Liver (tissue), 8 donors: ENCODE measurements at regions not wholly inside any gene's neighbourhood (a gene's known extent, or its start where the extent isn't known, plus 50 kb on each side); places are given as distances from the start of the nearest gene placed in this dataset.

ENCODE experiments used
- DNase-seq: peaks from one replicate; pipeline ENCODE4 v3.0.0-alpha.2; 2017; ENCODE audit warnings: low spot score
- H3K27ac ChIP-seq, 2 donors: one replicate each; pipeline ENCODE4 v1.7.0; 2013; ENCODE audit warnings: inconsistent platforms in 2 of 2, low read length in 2 of 2, control low read depth in 1 of 2, low read depth in 1 of 2, mild to moderate bottlenecking in 1 of 2
- H3K27me3 ChIP-seq, 4 donors: one replicate each; pipeline versions ENCODE4 v1.6.1 to v1.7.0; 2013; ENCODE audit warnings: low read length in 3 of 4, inconsistent platforms in 1 of 4, mild to moderate bottlenecking in 1 of 4, moderate library complexity in 1 of 4; ENCODE audit not compliant: control insufficient read depth in 4 of 4, insufficient read depth in 4 of 4
- H3K36me3 ChIP-seq, 4 donors: one replicate each; pipeline versions ENCODE4 v1.6.1 to v1.7.0; 2013; ENCODE audit warnings: low read length in 3 of 4, mild to moderate bottlenecking in 3 of 4, low read depth in 1 of 4, moderate library complexity in 1 of 4; ENCODE audit not compliant: control insufficient read depth in 4 of 4, insufficient read depth in 3 of 4
- H3K4me1 ChIP-seq, 4 donors: one replicate each; pipeline versions ENCODE4 v1.6.1 to v1.7.0; 2013; ENCODE audit warnings: low read length in 3 of 4, mild to moderate bottlenecking in 3 of 4, moderate library complexity in 1 of 4; ENCODE audit not compliant: control insufficient read depth in 4 of 4, insufficient read depth in 4 of 4
- H3K4me3 ChIP-seq, 3 donors: one replicate each; pipeline versions ENCODE4 v1.6.1 to v1.7.0; 2013; ENCODE audit warnings: low read length in 3 of 3, control low read depth in 1 of 3, low read depth in 1 of 3, mild to moderate bottlenecking in 1 of 3
- H3K9ac ChIP-seq, 2 donors: one replicate each; pipeline ENCODE4 v1.7.0; 2013; ENCODE audit warnings: low read length in 2 of 2, mild to moderate bottlenecking in 2 of 2, moderate library complexity in 2 of 2, control low read depth in 1 of 2, low read depth in 1 of 2
- H3K9me3 ChIP-seq, 4 donors: one replicate each; pipeline versions ENCODE4 v1.6.1 to v1.7.0; 2013; ENCODE audit warnings: low read length in 3 of 4; ENCODE audit not compliant: control insufficient read depth in 4 of 4
- EGR1 ChIP-seq, 2 donors: IDR thresholded peaks; 2 replicates each; pipeline ENCODE4 v1.6.1; 2016 to 2018; ENCODE audit warnings: antibody characterized with exemption in 2 of 2, low read depth in 2 of 2
- FOXA1 ChIP-seq: IDR thresholded peaks from 2 replicates; pipeline ENCODE4 v1.6.1; 2016; ENCODE audit warnings: antibody characterized with exemption
- FOXA2 ChIP-seq: IDR thresholded peaks from 2 replicates; pipeline ENCODE4 v1.6.1; 2016; ENCODE audit warnings: antibody characterized with exemption
- HNF4A ChIP-seq, 2 donors: conservative IDR thresholded peaks; 2 replicates each; pipeline ENCODE4 v1.6.1; 2016; ENCODE audit warnings: antibody characterized with exemption in 2 of 2, mild to moderate bottlenecking in 2 of 2
- HNF4G ChIP-seq: IDR thresholded peaks from 2 replicates; pipeline ENCODE4 v1.6.1; 2016; ENCODE audit warnings: antibody characterized with exemption
- JUND ChIP-seq, 2 donors: IDR thresholded peaks; 2 replicates each; pipeline ENCODE4 v1.6.1; 2016; ENCODE audit warnings: antibody characterized with exemption in 2 of 2
- NR2F2 ChIP-seq: IDR thresholded peaks from 2 replicates; pipeline ENCODE4 v1.6.1; 2016; ENCODE audit warnings: antibody characterized with exemption
- RAD21 ChIP-seq, 2 donors: IDR thresholded peaks; 2 replicates each; pipeline ENCODE4 v1.6.1; 2016; ENCODE audit warnings: antibody characterized with exemption in 2 of 2, mild to moderate bottlenecking in 2 of 2
- RXRA ChIP-seq, 2 donors: IDR thresholded peaks; 2 replicates each; pipeline ENCODE4 v1.6.1; 2017 to 2018; ENCODE audit warnings: antibody characterized with exemption in 2 of 2, mild to moderate bottlenecking in 1 of 2
- SP1 ChIP-seq: IDR thresholded peaks from 2 replicates; pipeline ENCODE4 v1.6.1; 2018; ENCODE audit warnings: antibody characterized with exemption, mild to moderate bottlenecking
- TAF1 ChIP-seq: conservative IDR thresholded peaks from 2 replicates; pipeline ENCODE4 v1.6.1; 2016; ENCODE audit warnings: antibody characterized with exemption, mild to moderate bottlenecking
- YY1 ChIP-seq: IDR thresholded peaks from 2 replicates; pipeline ENCODE4 v1.6.1; 2016; ENCODE audit warnings: antibody characterized with exemption, mild to moderate bottlenecking
- WGBS: extraction: QIAGEN DNeasy Blood & Tissue Kit; methylation state at CpG from one replicate; pipeline ENCODE4 v1.1.7; 2013; 5-methylcytosine and 5-hydroxymethylcytosine counted together
- TF ChIP-seq, protein P1 (sequence below): fragments of 150-350 bp; IDR thresholded peaks from 2 replicates; pipeline ENCODE4 v1.5.1; 2017; ENCODE audit warnings: improper control_type of control experiment, low read depth, low read length; ENCODE audit not compliant: missing input control
- TF ChIP-seq, protein P2 (sequence below): IDR thresholded peaks from 2 replicates; pipeline ENCODE4 v1.6.1; 2016; ENCODE audit warnings: antibody characterized with exemption
- TF ChIP-seq, protein P3 (sequence below): IDR thresholded peaks from 2 replicates; pipeline ENCODE4 v1.6.1; 2016; ENCODE audit warnings: antibody characterized with exemption, mild to moderate bottlenecking
- TF ChIP-seq, protein P4 (sequence below): IDR thresholded peaks from 2 replicates; pipeline ENCODE4 v1.6.1; 2016; ENCODE audit warnings: antibody characterized with exemption
- TF ChIP-seq, protein P5 (sequence below): IDR thresholded peaks from 2 replicates; pipeline ENCODE4 v1.6.1; 2016; ENCODE audit warnings: antibody characterized with exemption
- donor health status: healthy.
- donor health status: healthy.
- donor health status: healthy.
- donor health status: healthy.
- donor health status: healthy.

DNA sequence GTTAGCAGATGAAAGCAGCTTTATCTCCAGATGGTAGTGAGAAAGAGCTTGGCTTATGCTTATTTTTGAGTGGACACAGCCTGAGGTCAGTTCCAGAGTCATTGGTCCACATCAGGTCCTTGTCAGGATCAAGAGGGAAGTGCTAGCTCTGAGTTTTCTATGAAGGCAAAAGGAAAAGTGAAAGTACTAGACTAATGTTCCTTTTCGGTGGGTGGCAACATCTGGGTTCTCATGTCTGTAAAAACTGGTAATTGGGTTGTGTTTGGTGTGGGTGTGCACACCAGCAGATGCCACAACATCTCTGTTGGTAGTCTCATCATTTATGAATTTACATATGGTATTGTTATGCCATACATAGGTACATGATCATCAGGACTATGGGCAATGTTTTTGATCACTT, 210.5 kb downstream of the PWWP3B start (continued):
- TF ChIP-seq HNF4A (conservative IDR thresholded peaks at IDR 0.05), result no peak

DNA sequence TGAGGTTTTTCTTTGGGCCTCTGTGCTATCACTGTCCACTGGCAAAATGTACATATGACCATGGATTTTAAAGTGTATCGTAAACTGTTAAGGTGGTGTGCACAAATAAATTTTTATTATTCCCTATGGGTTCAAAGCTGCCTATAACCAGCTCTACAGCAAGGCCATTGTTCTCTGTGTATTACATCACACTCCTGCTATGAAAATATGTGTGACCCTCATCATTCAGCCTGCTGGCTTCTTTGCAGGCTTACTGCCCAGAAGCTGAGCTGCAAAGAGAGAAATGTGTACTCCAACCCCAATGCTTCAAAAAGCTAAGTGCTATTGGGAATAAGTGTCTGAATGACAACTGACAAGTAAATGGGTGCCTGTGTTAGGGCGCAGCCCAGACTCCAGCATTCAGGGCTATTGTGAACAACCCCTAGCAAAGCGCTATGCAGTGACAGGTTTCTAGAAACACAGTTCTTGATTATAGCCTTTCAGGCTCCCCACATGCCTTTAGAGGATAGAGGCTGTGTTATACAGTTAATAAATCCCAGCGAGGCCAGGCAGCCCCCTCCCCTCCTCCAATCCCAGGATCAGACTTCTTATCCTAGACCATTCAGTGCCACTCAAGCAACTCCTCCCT, 220.4 kb upstream of the RADX start:
- no peak overlapping the region for H3K4me3 ChIP-seq
- WGBS, result 84% methylated on average over 4 of the region's 4 CpGs
- H3K27ac ChIP-seq, result no peak overlapping the region
- H3K9me3 ChIP-seq, result no peaks in the 10 kb centered on the region
- no peaks in the 10 kb centered on the region for H3K4me1 ChIP-seq
- DNase-seq, result no peak
- no peak overlapping the region for H3K9ac ChIP-seq
- no peaks in the 10 kb centered on the region for H3K36me3 ChIP-seq
- H3K27me3 ChIP-seq, result peaks cover 0 to 5% (median 0%) of the 10 kb centered on the region in 4 donors
- TF ChIP-seq FOXA1 (no peak), TAF1 (no peak)
- TF ChIP-seq, protein P1, sequence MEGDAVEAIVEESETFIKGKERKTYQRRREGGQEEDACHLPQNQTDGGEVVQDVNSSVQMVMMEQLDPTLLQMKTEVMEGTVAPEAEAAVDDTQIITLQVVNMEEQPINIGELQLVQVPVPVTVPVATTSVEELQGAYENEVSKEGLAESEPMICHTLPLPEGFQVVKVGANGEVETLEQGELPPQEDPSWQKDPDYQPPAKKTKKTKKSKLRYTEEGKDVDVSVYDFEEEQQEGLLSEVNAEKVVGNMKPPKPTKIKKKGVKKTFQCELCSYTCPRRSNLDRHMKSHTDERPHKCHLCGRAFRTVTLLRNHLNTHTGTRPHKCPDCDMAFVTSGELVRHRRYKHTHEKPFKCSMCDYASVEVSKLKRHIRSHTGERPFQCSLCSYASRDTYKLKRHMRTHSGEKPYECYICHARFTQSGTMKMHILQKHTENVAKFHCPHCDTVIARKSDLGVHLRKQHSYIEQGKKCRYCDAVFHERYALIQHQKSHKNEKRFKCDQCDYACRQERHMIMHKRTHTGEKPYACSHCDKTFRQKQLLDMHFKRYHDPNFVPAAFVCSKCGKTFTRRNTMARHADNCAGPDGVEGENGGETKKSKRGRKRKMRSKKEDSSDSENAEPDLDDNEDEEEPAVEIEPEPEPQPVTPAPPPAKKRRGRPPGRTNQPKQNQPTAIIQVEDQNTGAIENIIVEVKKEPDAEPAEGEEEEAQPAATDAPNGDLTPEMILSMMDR, result no peak

DNA sequence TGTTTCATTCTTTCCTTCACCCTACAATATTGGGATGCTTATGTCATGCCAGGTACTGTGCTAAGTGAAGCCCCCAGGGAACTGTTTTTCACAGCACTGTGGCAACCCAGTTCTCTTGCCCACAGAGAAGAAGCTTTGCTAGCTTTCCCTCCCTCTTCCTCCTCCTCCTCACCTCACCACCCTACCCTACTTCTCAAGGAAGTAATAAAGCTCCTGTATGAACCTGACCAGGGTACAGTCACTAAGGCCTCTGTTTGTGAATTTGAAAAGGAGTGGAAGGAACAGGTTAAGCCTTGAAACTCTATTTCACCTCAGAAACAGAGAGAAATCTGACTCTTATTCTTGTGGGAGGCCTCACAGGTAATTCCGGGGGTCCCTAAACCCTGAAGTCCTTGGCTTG, 219.4 kb upstream of the RADX start:
- no peak for DNase-seq
- WGBS, result 84% methylated on average over 1 of the region's 1 CpG

More for the DNA sequence above, 219.4 kb upstream of the RADX start:
- H3K9me3 ChIP-seq, result no peaks in the 10 kb centered on the region
- no peak overlapping the region for H3K9ac ChIP-seq
- no peaks in the 10 kb centered on the region for H3K4me1 ChIP-seq
- no peaks in the 10 kb centered on the region for H3K36me3 ChIP-seq
- no peak overlapping the region for H3K27ac ChIP-seq
- H3K27me3 ChIP-seq, result peaks cover 0 to 2% (median 0%) of the 10 kb centered on the region in 4 donors
- no peak overlapping the region for H3K4me3 ChIP-seq
- TF ChIP-seq, protein P1, result no peak
- TF ChIP-seq RXRA (IDR thresholded peaks at IDR 0.05) (no peak), TAF1 (no peak), HNF4G (no peak), EGR1 (IDR thresholded peaks at IDR 0.05; ENCODE audit: low read depth in 2 of 2) (no peak), RAD21 (IDR thresholded peaks at IDR 0.05) (no peak), FOXA2 (no peak), FOXA1 (no peak), YY1 (no peak), SP1 (no peak), JUND (IDR thresholded peaks at IDR 0.05) (no peak), NR2F2 (no peak)
- TF ChIP-seq, protein P2, sequence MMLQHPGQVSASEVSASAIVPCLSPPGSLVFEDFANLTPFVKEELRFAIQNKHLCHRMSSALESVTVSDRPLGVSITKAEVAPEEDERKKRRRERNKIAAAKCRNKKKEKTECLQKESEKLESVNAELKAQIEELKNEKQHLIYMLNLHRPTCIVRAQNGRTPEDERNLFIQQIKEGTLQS, result no peak
- TF ChIP-seq, protein P3, sequence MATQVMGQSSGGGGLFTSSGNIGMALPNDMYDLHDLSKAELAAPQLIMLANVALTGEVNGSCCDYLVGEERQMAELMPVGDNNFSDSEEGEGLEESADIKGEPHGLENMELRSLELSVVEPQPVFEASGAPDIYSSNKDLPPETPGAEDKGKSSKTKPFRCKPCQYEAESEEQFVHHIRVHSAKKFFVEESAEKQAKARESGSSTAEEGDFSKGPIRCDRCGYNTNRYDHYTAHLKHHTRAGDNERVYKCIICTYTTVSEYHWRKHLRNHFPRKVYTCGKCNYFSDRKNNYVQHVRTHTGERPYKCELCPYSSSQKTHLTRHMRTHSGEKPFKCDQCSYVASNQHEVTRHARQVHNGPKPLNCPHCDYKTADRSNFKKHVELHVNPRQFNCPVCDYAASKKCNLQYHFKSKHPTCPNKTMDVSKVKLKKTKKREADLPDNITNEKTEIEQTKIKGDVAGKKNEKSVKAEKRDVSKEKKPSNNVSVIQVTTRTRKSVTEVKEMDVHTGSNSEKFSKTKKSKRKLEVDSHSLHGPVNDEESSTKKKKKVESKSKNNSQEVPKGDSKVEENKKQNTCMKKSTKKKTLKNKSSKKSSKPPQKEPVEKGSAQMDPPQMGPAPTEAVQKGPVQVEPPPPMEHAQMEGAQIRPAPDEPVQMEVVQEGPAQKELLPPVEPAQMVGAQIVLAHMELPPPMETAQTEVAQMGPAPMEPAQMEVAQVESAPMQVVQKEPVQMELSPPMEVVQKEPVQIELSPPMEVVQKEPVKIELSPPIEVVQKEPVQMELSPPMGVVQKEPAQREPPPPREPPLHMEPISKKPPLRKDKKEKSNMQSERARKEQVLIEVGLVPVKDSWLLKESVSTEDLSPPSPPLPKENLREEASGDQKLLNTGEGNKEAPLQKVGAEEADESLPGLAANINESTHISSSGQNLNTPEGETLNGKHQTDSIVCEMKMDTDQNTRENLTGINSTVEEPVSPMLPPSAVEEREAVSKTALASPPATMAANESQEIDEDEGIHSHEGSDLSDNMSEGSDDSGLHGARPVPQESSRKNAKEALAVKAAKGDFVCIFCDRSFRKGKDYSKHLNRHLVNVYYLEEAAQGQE, result no peak
- TF ChIP-seq, protein P4, sequence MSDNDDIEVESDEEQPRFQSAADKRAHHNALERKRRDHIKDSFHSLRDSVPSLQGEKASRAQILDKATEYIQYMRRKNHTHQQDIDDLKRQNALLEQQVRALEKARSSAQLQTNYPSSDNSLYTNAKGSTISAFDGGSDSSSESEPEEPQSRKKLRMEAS, result no peak
- TF ChIP-seq, protein P5, sequence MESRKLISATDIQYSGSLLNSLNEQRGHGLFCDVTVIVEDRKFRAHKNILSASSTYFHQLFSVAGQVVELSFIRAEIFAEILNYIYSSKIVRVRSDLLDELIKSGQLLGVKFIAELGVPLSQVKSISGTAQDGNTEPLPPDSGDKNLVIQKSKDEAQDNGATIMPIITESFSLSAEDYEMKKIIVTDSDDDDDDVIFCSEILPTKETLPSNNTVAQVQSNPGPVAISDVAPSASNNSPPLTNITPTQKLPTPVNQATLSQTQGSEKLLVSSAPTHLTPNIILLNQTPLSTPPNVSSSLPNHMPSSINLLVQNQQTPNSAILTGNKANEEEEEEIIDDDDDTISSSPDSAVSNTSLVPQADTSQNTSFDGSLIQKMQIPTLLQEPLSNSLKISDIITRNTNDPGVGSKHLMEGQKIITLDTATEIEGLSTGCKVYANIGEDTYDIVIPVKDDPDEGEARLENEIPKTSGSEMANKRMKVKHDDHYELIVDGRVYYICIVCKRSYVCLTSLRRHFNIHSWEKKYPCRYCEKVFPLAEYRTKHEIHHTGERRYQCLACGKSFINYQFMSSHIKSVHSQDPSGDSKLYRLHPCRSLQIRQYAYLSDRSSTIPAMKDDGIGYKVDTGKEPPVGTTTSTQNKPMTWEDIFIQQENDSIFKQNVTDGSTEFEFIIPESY, result no peak
